ENCODE measurements at regions not wholly inside any gene's neighbourhood (a gene's known extent, or its start where the extent isn't known, plus 50 kb on each side); places are given as distances from the start of the nearest gene placed in this dataset.

- no peak for TF ChIP-seq EP300 (IDR thresholded peaks at IDR 0.05)
- TF ChIP-seq POLR2A (IDR thresholded peaks at IDR 0.05): no peak
These were observed 305.7 kb downstream of the ACTL7B start for GRCh38 chr9:108550106-108550505.
